ENCODE measurements at regions not wholly inside any gene's neighbourhood (a gene's known extent, or its start where the extent isn't known, plus 50 kb on each side); places are given as distances from the start of the nearest gene placed in this dataset.

DNA sequence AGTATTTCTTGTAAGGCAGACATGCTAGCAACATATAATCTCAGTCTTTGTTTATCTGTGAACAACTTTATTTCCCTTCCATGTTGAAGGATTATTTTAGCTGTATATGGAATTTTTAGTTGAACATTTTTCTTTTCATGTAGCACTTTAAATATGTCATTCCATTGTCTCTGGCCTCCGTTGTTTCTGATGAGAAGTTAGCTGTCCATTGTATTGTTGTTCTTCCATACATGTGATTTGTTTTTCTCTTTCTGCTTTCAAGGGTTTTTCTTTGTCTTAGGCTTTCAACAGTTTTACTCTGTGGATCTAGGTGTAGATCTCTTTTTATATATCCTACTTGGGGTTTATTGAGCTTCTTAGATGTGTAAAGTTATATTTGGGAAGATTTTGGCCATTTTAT, 66.3 kb upstream of the COMTD1 start:
- H3K9me3 ChIP-seq (ENCODE audit: low read length): no peaks in the 10 kb centered on the region
- DNase-seq (ENCODE audit: low spot score): no peak
- no peak for TF ChIP-seq ZNF207 (IDR thresholded peaks at IDR 0.05; ENCODE audit: borderline replicate concordance)
- peak; percentile 97 for TF ChIP-seq ZNF317 (CRISPR knock-in tag; IDR thresholded peaks at IDR 0.05)
- no peak for TF ChIP-seq ZEB1 (IDR thresholded peaks at IDR 0.05; ENCODE audit: insufficient replicate concordance, low read depth)
- no peak for TF ChIP-seq SCMH1 (CRISPR knock-in tag; IDR thresholded peaks at IDR 0.05; ENCODE audit: borderline replicate concordance)
- no peak for TF ChIP-seq PHF5A (CRISPR knock-in tag; IDR thresholded peaks at IDR 0.05; ENCODE audit: low read depth, unreplicated experiment)
- no peak for TF ChIP-seq TARDBP (CRISPR knock-in tag; IDR thresholded peaks at IDR 0.05)
- no peak for TF ChIP-seq SOX6 (IDR thresholded peaks at IDR 0.05)
- no peak for TF ChIP-seq SOX6 (CRISPR knock-in tag; IDR thresholded peaks at IDR 0.05)
- TF ChIP-seq RFX1 (IDR thresholded peaks at IDR 0.05): no peak
- 2% methylated on average over 1 of the region's 1 CpG for WGBS (ENCODE audit: low lambda C conversion rate)
- 0 out of 2 replicates have a peak, but pooled peaks cover 1% of the 10 kb centered on the region for H3K4me1 ChIP-seq (ENCODE audit: insufficient read depth, low read length)
- H3K36me3 ChIP-seq (replicated peaks in 1 of 2; ENCODE audit: control insufficient read depth in 1 of 2, insufficient read depth in 2 of 2, low read length in 2 of 2): no peaks in the 10 kb centered on the region
- intact Hi-C loops (cut with micrococcal nuclease; ENCODE audit: unreplicated experiment): no loop called here
- no peak overlapping the region for H3K4me2 ChIP-seq (ENCODE audit: low read depth, low read length)
- no peak overlapping the region for H3K27ac ChIP-seq (ENCODE audit: extremely low read length, insufficient read depth, low read length)
- ATAC-seq: no peak
- no TSS peak for BruUV-seq (replicated peaks)
- H2AFZ ChIP-seq (ENCODE audit: low read length): no peak overlapping the region
- H3K79me2 ChIP-seq (ENCODE audit: insufficient read depth, low read length): no peaks in the 10 kb centered on the region
- peaks cover 0 to 9% of the 10 kb centered on the region in 2 experiments; a peak in 3 of 5 replicates for H3K27me3 ChIP-seq (ENCODE audit: control insufficient read depth in 1 of 2, insufficient read depth in 2 of 2, low read length in 2 of 2)
- H3K4me3 ChIP-seq (replicated peaks in 1 of 3; ENCODE audit: insufficient read depth in 1 of 3, low read depth in 2 of 3, low read length in 3 of 3): no peak overlapping the region
- ChIA-PET POLR2A (no interaction called here), CTCF (ENCODE audit: low intra/inter-chr PET ratio, low total read pairs) (no interaction called here)
- H4K20me1 ChIP-seq (ENCODE audit: insufficient read depth, low read length): no peaks in the 10 kb centered on the region
- in situ Hi-C loops (cut with HindIII; ENCODE audit: extremely low pct_ligation_motif_present, low pct_unique_long_range_greater_than_20kb): no loop called here
- no peak for FAIRE-seq
- no peak overlapping the region for H3K9ac ChIP-seq (ENCODE audit: insufficient read depth, low read depth, low read length)

GRCh38 chr10:75297021-75297599, 61.4 kb upstream of the COMTD1 start:
- intact Hi-C loops (cut with micrococcal nuclease; ENCODE audit: unreplicated experiment) (no loop called here), in situ Hi-C loops (cut with HindIII; ENCODE audit: extremely low pct_ligation_motif_present, low pct_unique_long_range_greater_than_20kb) (loop anchor here (25.0 kb wide), 1 partner anchor 1015 kb away; no protein-coding TSS in a partner anchor)
- no peak overlapping the region for H3K4me3 ChIP-seq (replicated peaks in 1 of 3; ENCODE audit: insufficient read depth in 1 of 3, low read depth in 2 of 3, low read length in 3 of 3)
- no peak overlapping the region for H3K9ac ChIP-seq (ENCODE audit: insufficient read depth, low read depth, low read length)
- peaks cover 27% of the 10 kb centered on the region for H3K4me1 ChIP-seq (ENCODE audit: insufficient read depth, low read length)
- ChIA-PET POLR2A (no interaction called here), CTCF (ENCODE audit: low intra/inter-chr PET ratio, low total read pairs) (no interaction called here)
- H4K20me1 ChIP-seq (ENCODE audit: insufficient read depth, low read length): no peaks in the 10 kb centered on the region
- BruUV-seq (replicated peaks): no TSS peak
- H3K36me3 ChIP-seq (replicated peaks in 1 of 2; ENCODE audit: control insufficient read depth in 1 of 2, insufficient read depth in 2 of 2, low read length in 2 of 2): no peaks in the 10 kb centered on the region
- WGBS (ENCODE audit: low lambda C conversion rate): 0% methylated on average over 2 of the region's 2 CpGs
- ATAC-seq: no peak
- no peak overlapping the region for H3K4me2 ChIP-seq (ENCODE audit: low read depth, low read length)
- no peak for DNase-seq (ENCODE audit: low spot score)
- no peaks in the 10 kb centered on the region for H3K79me2 ChIP-seq (ENCODE audit: insufficient read depth, low read length)
- FAIRE-seq: no peak
- H3K9me3 ChIP-seq (ENCODE audit: low read length): no peaks in the 10 kb centered on the region
- H3K27me3 ChIP-seq (ENCODE audit: control insufficient read depth in 1 of 2, insufficient read depth in 2 of 2, low read length in 2 of 2): peaks cover 2 to 38% of the 10 kb centered on the region in 2 experiments; a peak in 4 of 5 replicates
- H3K27ac ChIP-seq (ENCODE audit: extremely low read length, insufficient read depth, low read length): no peak overlapping the region
- H2AFZ ChIP-seq (ENCODE audit: low read length): no peak overlapping the region
- TF ChIP-seq HNRNPL (IDR thresholded peaks at IDR 0.05; ENCODE audit: low read depth, low read length) (no peak), KDM6A (CRISPR knock-in tag; IDR thresholded peaks at IDR 0.05; ENCODE audit: low read depth) (no peak), TOE1 (CRISPR knock-in tag; IDR thresholded peaks at IDR 0.05) (no peak)
- TF ChIP-seq, protein P1, sequence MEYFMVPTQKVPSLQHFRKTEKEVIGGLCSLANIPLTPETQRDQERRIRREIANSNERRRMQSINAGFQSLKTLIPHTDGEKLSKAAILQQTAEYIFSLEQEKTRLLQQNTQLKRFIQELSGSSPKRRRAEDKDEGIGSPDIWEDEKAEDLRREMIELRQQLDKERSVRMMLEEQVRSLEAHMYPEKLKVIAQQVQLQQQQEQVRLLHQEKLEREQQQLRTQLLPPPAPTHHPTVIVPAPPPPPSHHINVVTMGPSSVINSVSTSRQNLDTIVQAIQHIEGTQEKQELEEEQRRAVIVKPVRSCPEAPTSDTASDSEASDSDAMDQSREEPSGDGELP (IDR thresholded peaks at IDR 0.05; ENCODE audit: borderline replicate concordance, low read depth): no peak

All from HepG2 (cell line).